B cell (primary cell): ENCODE measurements at regions not wholly inside any gene's neighbourhood (a gene's known extent, or its start where the extent isn't known, plus 50 kb on each side); places are given as distances from the start of the nearest gene placed in this dataset.

ENCODE experiments used
- ATAC-seq: fragments of 200-7000 bp; cut with Tn5 transposase; one replicate; pipeline ENCODE4 v1.10.0; 2021; ENCODE audit warnings: low read depth, mild to moderate bottlenecking, moderate number of reproducible peaks, moderate library complexity
- CTCF ChIA-PET: fragments of 350-600 bp; sonication (Branson Sonifier 250); formaldehyde crosslinking; loops from one replicate; lab custom pipeline; 2021; ENCODE audit warnings: antibody characterized with exemption, inconsistent platforms; lab: Charles Lee
- POLR2A ChIA-PET: fragments of 350-600 bp; sonication (Branson Sonifier 250); formaldehyde crosslinking; loops from one replicate; lab custom pipeline; 2021; ENCODE audit warnings: antibody characterized with exemption; lab: Charles Lee
- DNase-seq: peaks from one replicate; pipeline ENCODE4 v3.0.0; 2013
- H2AFZ ChIP-seq: 2 replicates; pipeline ENCODE4 v1.6.1; 2012; ENCODE audit warnings: mild to moderate bottlenecking, low read depth, low read length; ENCODE audit not compliant: insufficient read depth, poor library complexity, severe bottlenecking
- H3K27ac ChIP-seq, 2 donors: 1 replicate in 1 of 2; 2 replicates in 1 of 2; pipeline ENCODE4 v1.5.1; 2012 to 2013; ENCODE audit warnings: low read length in 2 of 2, mild to moderate bottlenecking in 2 of 2, moderate library complexity in 1 of 2
- H3K27me3 ChIP-seq, 4 experiments: fragments of 200-600 bp in 1 of 4; sonication (generic) in 1 of 4; replicated peaks in 1 of 4; 1 replicate in 2 of 4; 2 replicates in 2 of 4; pipeline versions ENCODE4 v1.6.1 to v1.7.0; 2013 to 2016; ENCODE audit warnings: low read length in 3 of 4, mild to moderate bottlenecking in 2 of 4, mixed read lengths in 1 of 4, moderate library complexity in 1 of 4; ENCODE audit not compliant: insufficient read depth in 4 of 4, control insufficient read depth in 3 of 4; ENCODE audit errors: control extremely low read depth in 1 of 4
- H3K36me3 ChIP-seq, 2 experiments: replicated peaks in 1 of 2; 1 replicate in 1 of 2; 2 replicates in 1 of 2; pipeline versions ENCODE4 v1.6.1 to v1.7.1; 2013; ENCODE audit warnings: low read length in 1 of 2; ENCODE audit not compliant: insufficient read depth in 2 of 2, control insufficient read depth in 1 of 2; ENCODE audit errors: control extremely low read depth in 1 of 2, extremely low read depth in 1 of 2
- H3K4me1 ChIP-seq, 2 donors: fragments of 200-600 bp in 1 of 2; sonication (generic) in 1 of 2; 1 replicate in 1 of 2; 2 replicates in 1 of 2; pipeline versions ENCODE4 v1.5.1 to v1.6.1; 2013 to 2017; ENCODE audit warnings: low read length in 2 of 2; ENCODE audit not compliant: control insufficient read depth in 2 of 2, insufficient read depth in 2 of 2
- H3K4me2 ChIP-seq: replicated peaks from 2 replicates; pipeline ENCODE3; 2012; ENCODE audit warnings: mild to moderate bottlenecking, low read depth, low read length; ENCODE audit not compliant: poor library complexity, severe bottlenecking
- H3K4me3 ChIP-seq, 5 experiments: fragments of 200-600 bp in 1 of 5; sonication (generic) in 1 of 5; 1 replicate in 3 of 5; 2 replicates in 2 of 5; pipeline versions ENCODE4 v1.5.1 to v1.7.0; 2011 to 2016; ENCODE audit warnings: low read length in 4 of 5, mild to moderate bottlenecking in 4 of 5, low read depth in 2 of 5, control low read depth in 1 of 5, moderate library complexity in 1 of 5; ENCODE audit not compliant: insufficient read depth in 1 of 5; ENCODE audit errors: control extremely low read depth in 1 of 5, extremely low read depth in 1 of 5
- H3K79me2 ChIP-seq: fragments of 200-600 bp; sonication (generic); one replicate; pipeline ENCODE4 v1.6.0; 2016; ENCODE audit warnings: low read length; ENCODE audit not compliant: control insufficient read depth, insufficient read depth
- H3K9ac ChIP-seq: fragments of 200-600 bp; sonication (generic); 2 replicates; pipeline ENCODE4 v1.6.1; 2017; ENCODE audit warnings: mild to moderate bottlenecking, low read length, moderate library complexity
- H3K9me3 ChIP-seq, 3 donors: one replicate each; pipeline versions ENCODE4 v1.6.1 to v1.7.1; 2013; ENCODE audit warnings: low read length in 2 of 3; ENCODE audit not compliant: control insufficient read depth in 2 of 3, insufficient read depth in 1 of 3; ENCODE audit errors: control extremely low read depth in 1 of 3
- H4K20me1 ChIP-seq: 2 replicates; pipeline ENCODE4 v1.6.0; 2012; ENCODE audit warnings: mild to moderate bottlenecking, low read length; ENCODE audit not compliant: insufficient read depth, control insufficient read depth, poor library complexity, severe bottlenecking
- H3K27ac Mint-ChIP-seq: one replicate; pipeline ENCODE4 v1.8.0; 2021; ENCODE audit warnings: mixed read lengths
- H3K27me3 Mint-ChIP-seq: one replicate; pipeline ENCODE4 v1.8.0; 2021; ENCODE audit warnings: mixed read lengths
- H3K4me1 Mint-ChIP-seq: one replicate; pipeline ENCODE4 v1.8.0; 2021; ENCODE audit warnings: mixed read lengths
- H3K4me3 Mint-ChIP-seq: one replicate; pipeline ENCODE4 v1.8.0; 2021; ENCODE audit warnings: mixed read lengths
- H3K9me3 Mint-ChIP-seq: one replicate; pipeline ENCODE4 v1.8.0; 2022; ENCODE audit warnings: mixed read lengths; ENCODE audit not compliant: insufficient read depth
- EZH2 ChIP-seq: IDR thresholded peaks from 2 replicates; pipeline ENCODE4 v1.6.1; 2012; ENCODE audit warnings: borderline replicate concordance, low read depth, mild to moderate bottlenecking, moderate library complexity, low read length; ENCODE audit not compliant: insufficient read depth, poor library complexity, severe bottlenecking
- WGBS: methylation state at CpG from one replicate; pipeline ENCODE4 v1.1.5; 2013; ENCODE audit warnings: missing lambda C conversion rate; ENCODE audit not compliant: insufficient coverage; 5-methylcytosine and 5-hydroxymethylcytosine counted together
- intact Hi-C: fragments of 100-400 bp; cut with micrococcal nuclease; formaldehyde crosslinking; loops from one replicate; pipeline ENCODE4 v1.10.0; 2022
- TF ChIP-seq, protein P1 (sequence below): fragments of 200-600 bp; IDR thresholded peaks from one replicate; pipeline ENCODE4 v1.8.0; 2022; ENCODE audit warnings: antibody characterized with exemption, mild to moderate bottlenecking

DNA sequence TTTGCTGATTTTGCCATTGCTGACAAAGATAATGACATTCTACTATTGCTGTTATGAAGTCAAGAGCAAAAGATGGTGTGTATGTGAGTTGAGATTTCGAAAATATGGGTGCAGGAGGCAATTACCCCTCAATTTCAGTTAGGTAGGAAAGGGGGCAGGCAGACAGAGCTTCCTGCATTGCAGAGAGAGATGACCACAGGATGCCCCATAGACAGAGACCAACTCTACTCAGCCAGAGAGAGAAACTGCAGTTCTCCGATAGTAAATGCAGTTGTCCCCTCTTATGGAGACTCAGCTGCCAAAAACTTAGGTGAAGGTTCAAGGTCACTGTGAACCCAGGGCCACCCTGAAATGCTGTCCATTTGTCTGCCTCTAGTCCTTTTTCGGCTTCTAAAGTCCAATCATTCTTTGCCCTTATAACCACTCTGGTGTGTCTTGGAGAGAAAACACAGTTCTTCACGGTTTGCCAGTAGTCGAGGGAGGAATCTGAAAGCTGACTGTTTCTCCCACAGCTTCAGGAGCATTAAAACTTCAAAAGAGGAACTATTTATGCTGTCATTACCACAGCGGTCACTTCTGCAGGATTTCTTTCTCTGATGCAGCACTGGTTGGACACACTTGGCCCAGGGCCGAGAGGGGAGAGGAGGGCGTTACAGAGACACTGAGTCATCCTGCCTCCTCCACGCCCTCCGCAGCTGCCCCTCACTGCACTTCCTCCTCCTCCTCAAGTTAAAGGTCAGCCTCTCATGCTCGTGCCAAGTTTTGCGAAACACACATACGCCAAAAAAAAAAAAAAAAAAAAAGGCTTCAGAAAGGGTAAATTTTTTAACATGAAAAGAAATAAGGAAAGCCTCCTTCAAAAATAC, 264.3 kb downstream of the FOXO1 start:
- Mint-ChIP-seq H3K9me3 (no peaks in the 10 kb centered on the region), H3K4me1 (peaks cover 29% of the 10 kb centered on the region), H3K27me3 (no peaks in the 10 kb centered on the region), H3K4me3 (peak overlapping the region; percentile 75), H3K27ac (peak overlapping the region; percentile 75)
- Histone ChIP-seq H3K4me3 (peak overlapping the region in 3 of 5 experiments; percentile 16 to 33 (median 32)), H3K4me1 (peaks cover 15 to 18% of the 10 kb centered on the region in 2 donors), H2AFZ (peak overlapping the region; percentile 63), H3K4me2 (peak overlapping the region; percentile 74), H3K79me2 (no peaks in the 10 kb centered on the region), H3K27me3 (no peaks in the 10 kb centered on the region), H3K9ac (peak overlapping the region; percentile 44), H4K20me1 (no peaks in the 10 kb centered on the region), H3K9me3 (peaks cover 0 to 1% (median 0%) of the 10 kb centered on the region in 3 donors), H3K27ac (no peak overlapping the region), H3K36me3 (no peaks in the 10 kb centered on the region)
- ChIA-PET CTCF (interaction anchor here (0.9 to 1.4 kb wide), 6 partner anchors 12 to 333 kb away, joined by 3 to 6 read pairs (median 4); no protein-coding TSS in a partner anchor), POLR2A (interaction anchor here (1.0 to 2.3 kb wide), 5 partner anchors 12 to 263 kb away, joined by 3 to 9 read pairs (median 4); no protein-coding TSS in a partner anchor)
- peak; percentile 99 for ATAC-seq
- 40% methylated on average over 5 of the region's 13 CpGs for WGBS
- no peak for TF ChIP-seq EZH2
- TF ChIP-seq, protein P1, sequence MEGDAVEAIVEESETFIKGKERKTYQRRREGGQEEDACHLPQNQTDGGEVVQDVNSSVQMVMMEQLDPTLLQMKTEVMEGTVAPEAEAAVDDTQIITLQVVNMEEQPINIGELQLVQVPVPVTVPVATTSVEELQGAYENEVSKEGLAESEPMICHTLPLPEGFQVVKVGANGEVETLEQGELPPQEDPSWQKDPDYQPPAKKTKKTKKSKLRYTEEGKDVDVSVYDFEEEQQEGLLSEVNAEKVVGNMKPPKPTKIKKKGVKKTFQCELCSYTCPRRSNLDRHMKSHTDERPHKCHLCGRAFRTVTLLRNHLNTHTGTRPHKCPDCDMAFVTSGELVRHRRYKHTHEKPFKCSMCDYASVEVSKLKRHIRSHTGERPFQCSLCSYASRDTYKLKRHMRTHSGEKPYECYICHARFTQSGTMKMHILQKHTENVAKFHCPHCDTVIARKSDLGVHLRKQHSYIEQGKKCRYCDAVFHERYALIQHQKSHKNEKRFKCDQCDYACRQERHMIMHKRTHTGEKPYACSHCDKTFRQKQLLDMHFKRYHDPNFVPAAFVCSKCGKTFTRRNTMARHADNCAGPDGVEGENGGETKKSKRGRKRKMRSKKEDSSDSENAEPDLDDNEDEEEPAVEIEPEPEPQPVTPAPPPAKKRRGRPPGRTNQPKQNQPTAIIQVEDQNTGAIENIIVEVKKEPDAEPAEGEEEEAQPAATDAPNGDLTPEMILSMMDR: no peak
- peak; percentile 56 for DNase-seq
- intact Hi-C loops: loop anchor here (1.0 kb wide), 4 partner anchors 13 to 262 kb away; no protein-coding TSS in a partner anchor
